Lower leg skin (tissue), 4 donors: ENCODE measurements at regions not wholly inside any gene's neighbourhood (a gene's known extent, or its start where the extent isn't known, plus 50 kb on each side); places are given as distances from the start of the nearest gene placed in this dataset.

Source experiments
- DNase-seq, 2 donors: peaks; one replicate each; pipeline ENCODE4 v3.0.0-alpha.2; 2019; ENCODE audit warnings: low spot score in 2 of 2
- H3K4me3 ChIP-seq: fragments of 200-600 bp; sonication (generic); 2 replicates; pipeline ENCODE4 v1.5.1; 2017; ENCODE audit warnings: mild to moderate bottlenecking, low read depth; ENCODE audit not compliant: poor library complexity, severe bottlenecking
- CTCF ChIP-seq, 3 donors: fragments of 450-650 bp; IDR thresholded peaks; one replicate each; pipeline ENCODE4 v1.5.1; 2016; ENCODE audit warnings: antibody characterized with exemption in 3 of 3, mild to moderate bottlenecking in 3 of 3, moderate library complexity in 2 of 3
- POLR2A ChIP-seq, 2 donors: fragments of 450-650 bp; IDR thresholded peaks; one replicate each; pipeline ENCODE4 v1.6.1; 2016 to 2017; ENCODE audit warnings: antibody characterized with exemption in 2 of 2, mild to moderate bottlenecking in 1 of 2, moderate library complexity in 1 of 2
- WGBS, 2 donors: methylation state at CpG; one replicate each; pipeline ENCODE4 v1.1.5; 2018; 5-methylcytosine and 5-hydroxymethylcytosine counted together
- intact Hi-C: fragments of 100-400 bp; cut with DNase I; formaldehyde crosslinking; loops from one replicate; pipeline ENCODE4 v1.15.0; 2023; ENCODE audit warnings: low total_unique reads

- WGBS, 2 donors, result 49 to 51% methylated on average over 13 of the region's 13 CpGs
- no peak for DNase-seq
- intact Hi-C loops, result no loop called here
- TF ChIP-seq CTCF (IDR thresholded peaks at IDR 0.05) (no peak), POLR2A (IDR thresholded peaks at IDR 0.05) (no peak)
- H3K4me3 ChIP-seq, result no peak overlapping the region
Measured at GRCh38 chr2:16522031-16522831, 143.4 kb downstream of the CYRIA start.

DNA sequence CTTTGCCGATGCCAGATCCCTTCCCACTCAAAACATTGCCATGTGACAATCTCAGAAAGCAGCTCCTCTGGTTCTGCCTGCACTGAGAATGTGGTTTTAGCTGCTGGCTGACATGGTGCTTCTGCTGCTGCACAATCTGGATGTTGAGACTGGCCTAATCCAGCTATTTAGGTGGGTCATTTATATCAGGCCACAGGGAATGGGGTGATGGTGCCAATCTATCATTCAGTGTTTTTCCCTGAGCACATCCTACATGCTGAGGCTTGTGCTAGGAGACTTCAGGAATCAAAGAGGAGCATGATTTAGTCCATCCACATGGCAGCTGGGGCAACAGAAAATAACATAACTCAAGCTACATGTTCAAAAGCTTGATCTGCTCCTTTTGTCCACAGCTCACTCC lies 144.7 kb downstream of the CYRIA start:
- TF ChIP-seq POLR2A (IDR thresholded peaks at IDR 0.05) (no peak), CTCF (IDR thresholded peaks at IDR 0.05) (no peak)
- H3K4me3 ChIP-seq, result no peak overlapping the region
- 0% methylated on average over 1 of the region's 1 CpG for WGBS, 2 donors
- intact Hi-C loops, result no loop called here
- DNase-seq, result no peak

DNA sequence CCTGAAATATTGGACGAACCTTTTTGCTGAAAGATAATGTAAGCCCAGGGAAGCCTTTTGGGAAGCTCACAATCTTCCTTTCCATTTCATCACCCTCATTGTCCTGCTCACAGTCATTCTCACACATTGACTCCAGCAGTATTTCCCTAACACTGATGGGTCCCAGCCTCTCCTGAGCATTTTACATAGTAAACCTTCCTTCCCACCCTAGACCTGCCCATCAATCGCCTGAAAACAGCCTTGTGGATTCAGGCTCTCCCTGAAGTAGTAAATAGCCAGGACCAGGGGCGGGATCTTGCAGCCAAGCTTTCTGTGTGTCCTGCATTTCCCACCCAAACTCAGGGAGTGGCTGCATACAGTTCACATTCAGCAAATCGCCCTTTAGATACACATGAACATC lies 149.9 kb downstream of the CYRIA start:
- H3K4me3 ChIP-seq, result no peak overlapping the region
- DNase-seq, result no peak
- TF ChIP-seq CTCF (IDR thresholded peaks at IDR 0.05), result no peak
- TF ChIP-seq POLR2A (IDR thresholded peaks at IDR 0.05), result no peak
- intact Hi-C loops, result no loop called here
- 73 to 83% methylated on average over 4 of the region's 4 CpGs for WGBS, 2 donors

GRCh38 chr2:16513626-16514025 lies 152.0 kb downstream of the CYRIA start:
- 66 to 81% methylated on average over 2 of the region's 2 CpGs for WGBS, 2 donors
- no peak for DNase-seq
- TF ChIP-seq CTCF (IDR thresholded peaks at IDR 0.05), result no peak
- TF ChIP-seq POLR2A (IDR thresholded peaks at IDR 0.05), result no peak
- H3K4me3 ChIP-seq, result no peak overlapping the region
- intact Hi-C loops, result no loop called here

DNA sequence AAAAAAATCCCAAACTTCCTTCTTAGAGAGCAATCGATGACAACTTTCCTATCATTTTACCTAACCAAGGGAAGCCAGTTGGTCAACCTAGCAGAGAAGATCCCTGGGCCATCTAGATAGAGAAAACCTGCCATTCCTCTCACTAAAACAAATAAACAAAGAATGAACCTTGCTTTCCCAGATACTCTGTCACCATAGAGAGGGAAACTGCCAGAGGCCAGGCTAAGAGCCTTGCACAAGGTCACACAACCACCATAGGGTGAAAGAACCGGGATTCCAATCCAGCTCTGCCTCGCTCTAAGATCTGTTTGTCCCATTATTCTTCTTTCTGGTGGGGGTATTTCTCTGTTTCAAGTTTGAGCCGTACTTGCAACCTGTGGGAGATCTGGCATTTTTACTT lies 154.6 kb downstream of the CYRIA start:
- DNase-seq, result no peak
- 90 to 92% methylated on average over 4 of the region's 4 CpGs for WGBS, 2 donors
- no peak overlapping the region for H3K4me3 ChIP-seq
- TF ChIP-seq CTCF (IDR thresholded peaks at IDR 0.05) (no peak), POLR2A (IDR thresholded peaks at IDR 0.05) (no peak)
- intact Hi-C loops, result no loop called here

DNA sequence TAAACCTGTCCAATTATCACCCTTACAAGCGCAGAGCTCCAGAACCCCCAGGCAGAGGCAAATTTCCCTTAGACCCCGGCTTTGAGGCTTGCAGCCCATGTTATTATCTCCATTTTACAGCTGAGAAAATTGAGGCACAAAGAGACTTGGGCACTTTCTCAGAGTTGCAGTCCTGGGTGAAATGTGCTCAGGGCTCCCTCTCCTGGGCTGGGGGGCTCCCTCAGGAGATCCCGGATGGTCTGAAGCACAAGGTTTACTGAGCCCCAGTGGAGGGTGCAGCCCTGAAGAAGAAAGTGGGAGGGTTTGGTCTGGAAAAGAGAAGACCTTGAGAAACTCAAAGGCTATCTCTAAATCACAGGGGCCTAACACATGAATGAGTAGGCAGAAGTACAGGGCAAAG lies 156.6 kb downstream of the CYRIA start:
- intact Hi-C loops, result no loop called here
- DNase-seq, result no peak
- H3K4me3 ChIP-seq, result no peak overlapping the region
- no peak for TF ChIP-seq POLR2A (IDR thresholded peaks at IDR 0.05)
- no peak for TF ChIP-seq CTCF (IDR thresholded peaks at IDR 0.05)
- 70 to 74% methylated on average over 3 of the region's 3 CpGs for WGBS, 2 donors
